Ovary (tissue), 7 donors: ENCODE measurements at regions not wholly inside any gene's neighbourhood (a gene's known extent, or its start where the extent isn't known, plus 50 kb on each side); places are given as distances from the start of the nearest gene placed in this dataset.

ENCODE experiments used
- DNase-seq, 5 donors: peaks; one replicate each; pipeline ENCODE4 v3.0.0-alpha.2; 2019 to 2020
- H3K27ac ChIP-seq, 2 donors: fragments of 200-600 bp; one replicate each; pipeline versions ENCODE4 v1.5.1 to v1.8.0; 2019 to 2022
- H3K27me3 ChIP-seq: fragments of 200-600 bp; one replicate; pipeline ENCODE4 v1.8.0; 2022
- H3K36me3 ChIP-seq: fragments of 200-600 bp; sonication (generic); one replicate; pipeline ENCODE4 v1.5.1; 2019
- H3K4me1 ChIP-seq: one replicate; pipeline ENCODE4 v1.8.1; 2013; ENCODE audit warnings: mild to moderate bottlenecking, moderate library complexity; ENCODE audit not compliant: insufficient read depth
- H3K4me3 ChIP-seq: fragments of 200-600 bp; sonication (generic); one replicate; pipeline ENCODE4 v1.5.1; 2017
- H3K9me3 ChIP-seq, 2 donors: fragments of 200-600 bp in 1 of 2; sonication (generic) in 1 of 2; one replicate each; pipeline versions ENCODE4 v1.5.1 to v1.8.1; 2013 to 2019; ENCODE audit warnings: mild to moderate bottlenecking in 1 of 2, moderate library complexity in 1 of 2
- EP300 ChIP-seq: sonication (generic); formaldehyde crosslinking; IDR thresholded peaks from one replicate; pipeline ENCODE4 v1.6.1; 2017; ENCODE audit warnings: antibody characterized with exemption
- POLR2A ChIP-seq: fragments of 450-650 bp; IDR thresholded peaks from one replicate; pipeline ENCODE4 v1.6.1; 2017; ENCODE audit warnings: antibody characterized with exemption, mild to moderate bottlenecking, moderate library complexity
- WGBS, 3 donors: extraction: QIAGEN DNeasy Blood & Tissue Kit in 1 of 3; methylation state at CpG; one replicate each; pipeline versions ENCODE4 v1.1.5 to v1.1.7; 2013 to 2017; 5-methylcytosine and 5-hydroxymethylcytosine counted together
- intact Hi-C, 4 donors: fragments of 100-400 bp; cut with DNase I; formaldehyde crosslinking; loops; one replicate each; pipeline versions ENCODE4 v1.11.0 to v1.15.1; 2022 to 2023
- TF ChIP-seq, protein P1 (sequence below), 3 donors: fragments of 450-650 bp in 2 of 3; fragments of 200-600 bp in 1 of 3; IDR thresholded peaks; one replicate each; pipeline versions ENCODE4 v1.5.1 to v1.8.0; 2016 to 2022; ENCODE audit warnings: antibody characterized with exemption in 3 of 3, mild to moderate bottlenecking in 1 of 3
- donor health status: DM: no; HTN: no; CAD: no; lungs with moderate emphysema.
- donor health status: DM: no; HTN: no; CAD: no.
- donor health status: Bipolar disorder and iron deficiency.
- donor health status: DM: no; HTN: no; CAD: no.
- donor health status: DM: yes; HTN: yes; CAD: no.

DNA sequence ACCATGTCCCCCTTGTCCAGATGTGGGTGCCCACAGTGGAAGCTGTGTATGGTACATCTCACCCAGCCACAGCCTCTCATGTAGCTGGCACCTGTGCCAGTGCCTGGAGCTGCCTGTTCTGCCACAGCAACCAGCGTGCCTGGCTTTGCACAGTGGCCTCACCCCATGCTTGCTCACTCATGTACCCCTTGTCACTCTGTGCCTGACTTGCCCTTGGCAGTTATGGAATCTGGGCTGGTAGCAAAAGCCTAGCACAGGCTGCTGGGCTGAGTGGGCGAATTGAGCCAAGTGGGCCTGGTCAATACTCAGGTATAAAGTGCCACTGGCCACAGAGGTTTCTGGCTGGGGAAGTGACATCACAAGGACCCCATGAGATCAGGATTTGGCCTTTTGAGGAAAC lies 264.2 kb downstream of the INSC start:
- H3K4me1 ChIP-seq: no peaks in the 10 kb centered on the region
- H3K36me3 ChIP-seq: no peaks in the 10 kb centered on the region
- DNase-seq: no peak
- intact Hi-C loops: no loop called here
- H3K4me3 ChIP-seq: no peak overlapping the region
- H3K27me3 ChIP-seq: no peaks in the 10 kb centered on the region
- TF ChIP-seq, protein P1, sequence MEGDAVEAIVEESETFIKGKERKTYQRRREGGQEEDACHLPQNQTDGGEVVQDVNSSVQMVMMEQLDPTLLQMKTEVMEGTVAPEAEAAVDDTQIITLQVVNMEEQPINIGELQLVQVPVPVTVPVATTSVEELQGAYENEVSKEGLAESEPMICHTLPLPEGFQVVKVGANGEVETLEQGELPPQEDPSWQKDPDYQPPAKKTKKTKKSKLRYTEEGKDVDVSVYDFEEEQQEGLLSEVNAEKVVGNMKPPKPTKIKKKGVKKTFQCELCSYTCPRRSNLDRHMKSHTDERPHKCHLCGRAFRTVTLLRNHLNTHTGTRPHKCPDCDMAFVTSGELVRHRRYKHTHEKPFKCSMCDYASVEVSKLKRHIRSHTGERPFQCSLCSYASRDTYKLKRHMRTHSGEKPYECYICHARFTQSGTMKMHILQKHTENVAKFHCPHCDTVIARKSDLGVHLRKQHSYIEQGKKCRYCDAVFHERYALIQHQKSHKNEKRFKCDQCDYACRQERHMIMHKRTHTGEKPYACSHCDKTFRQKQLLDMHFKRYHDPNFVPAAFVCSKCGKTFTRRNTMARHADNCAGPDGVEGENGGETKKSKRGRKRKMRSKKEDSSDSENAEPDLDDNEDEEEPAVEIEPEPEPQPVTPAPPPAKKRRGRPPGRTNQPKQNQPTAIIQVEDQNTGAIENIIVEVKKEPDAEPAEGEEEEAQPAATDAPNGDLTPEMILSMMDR (IDR thresholded peaks at IDR 0.05): no peak
- TF ChIP-seq POLR2A (no peak), EP300 (no peak)
- no peak overlapping the region for H3K27ac ChIP-seq
- H3K9me3 ChIP-seq: no peaks in the 10 kb centered on the region
- WGBS, 3 donors: 82 to 100% (median 89%) methylated on average over 2 of the region's 2 CpGs

DNA sequence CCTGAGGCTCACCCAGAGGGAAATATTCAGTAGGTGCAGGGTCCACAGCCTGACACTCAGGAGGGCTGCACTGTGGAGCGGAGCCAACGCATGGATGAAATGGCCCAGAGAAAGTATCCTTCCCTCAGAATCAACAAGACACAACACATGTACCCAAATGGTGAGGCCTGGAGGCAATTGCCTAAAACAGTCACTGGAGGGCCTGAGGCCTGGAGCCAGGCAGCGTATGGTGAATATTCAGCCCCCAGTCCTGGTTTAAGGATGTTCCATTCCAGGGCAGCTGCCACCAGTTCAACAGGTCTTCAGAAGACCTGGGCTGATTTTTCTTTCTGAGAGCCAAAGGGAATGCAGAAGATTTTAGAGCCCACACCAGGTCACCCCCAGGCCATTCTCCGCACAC lies 264.8 kb downstream of the INSC start:
- DNase-seq: no peak
- no peaks in the 10 kb centered on the region for H3K9me3 ChIP-seq
- no peaks in the 10 kb centered on the region for H3K36me3 ChIP-seq
- TF ChIP-seq POLR2A: no peak
- no peak for TF ChIP-seq EP300
- TF ChIP-seq, protein P1 (IDR thresholded peaks at IDR 0.05): no peak
- no peaks in the 10 kb centered on the region for H3K4me1 ChIP-seq
- H3K4me3 ChIP-seq: no peak overlapping the region
- 73 to 94% (median 91%) methylated on average over 4 of the region's 4 CpGs for WGBS, 3 donors
- H3K27ac ChIP-seq: no peak overlapping the region
- H3K27me3 ChIP-seq: no peaks in the 10 kb centered on the region
- intact Hi-C loops: no loop called here

DNA sequence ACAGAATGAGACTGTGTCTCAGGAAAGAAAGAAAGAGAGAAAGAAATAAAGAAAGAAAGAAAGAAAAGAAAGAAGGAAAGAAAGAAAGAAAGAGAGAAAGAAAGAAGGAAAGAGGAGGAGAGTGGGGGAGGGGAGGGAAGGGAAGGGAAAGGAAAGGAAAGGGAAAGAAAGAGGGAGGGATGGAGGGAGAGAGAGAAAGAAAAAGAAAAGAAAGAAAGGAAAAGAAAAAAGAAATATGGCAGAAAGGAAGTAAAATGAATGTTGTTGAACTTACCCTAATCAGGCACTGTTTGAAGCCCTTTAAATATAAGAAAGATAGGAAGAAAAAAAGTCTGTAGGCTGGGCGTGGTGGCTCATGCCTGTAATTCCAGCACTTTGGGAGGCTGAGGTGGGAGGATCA lies 276.1 kb downstream of the INSC start:
- Histone ChIP-seq H3K4me1 (no peaks in the 10 kb centered on the region), H3K36me3 (no peaks in the 10 kb centered on the region), H3K4me3 (no peak overlapping the region), H3K9me3 (no peaks in the 10 kb centered on the region), H3K27ac (no peak overlapping the region), H3K27me3 (no peaks in the 10 kb centered on the region)
- WGBS, 3 donors: 30 to 62% (median 36%) methylated on average over 1 of the region's 1 CpG
- no peak for TF ChIP-seq EP300
- DNase-seq: no peak
- intact Hi-C loops: no loop called here

DNA sequence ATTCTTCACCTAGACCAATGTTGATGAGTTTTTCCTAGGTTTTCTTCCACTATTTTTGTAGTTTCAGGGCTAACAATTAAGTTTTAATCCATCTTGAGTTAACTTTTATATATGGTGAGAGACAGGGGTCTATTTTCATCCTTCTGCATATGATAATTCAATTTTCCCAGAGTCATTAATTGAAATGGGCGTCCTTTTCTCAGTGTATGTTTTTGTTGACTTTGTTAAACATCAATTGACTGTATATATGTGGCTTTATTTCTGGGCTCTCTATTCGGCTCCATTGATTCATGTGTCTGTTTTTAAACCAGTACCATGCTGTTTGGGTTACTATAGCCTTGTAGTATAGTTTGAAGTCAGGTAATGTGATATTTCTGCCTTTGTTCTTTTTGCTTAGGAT lies 282.1 kb downstream of the INSC start:
- no peak for DNase-seq
- Histone ChIP-seq H3K4me1 (no peaks in the 10 kb centered on the region), H3K4me3 (no peak overlapping the region), H3K9me3 (no peaks in the 10 kb centered on the region), H3K27ac (no peak overlapping the region), H3K27me3 (no peaks in the 10 kb centered on the region), H3K36me3 (no peaks in the 10 kb centered on the region)
- intact Hi-C loops: no loop called here
- TF ChIP-seq POLR2A: no peak
- TF ChIP-seq, protein P1 (IDR thresholded peaks at IDR 0.05): no peak
- TF ChIP-seq EP300: no peak
- 70 to 78% (median 71%) methylated on average over 2 of the region's 2 CpGs for WGBS, 3 donors

DNA sequence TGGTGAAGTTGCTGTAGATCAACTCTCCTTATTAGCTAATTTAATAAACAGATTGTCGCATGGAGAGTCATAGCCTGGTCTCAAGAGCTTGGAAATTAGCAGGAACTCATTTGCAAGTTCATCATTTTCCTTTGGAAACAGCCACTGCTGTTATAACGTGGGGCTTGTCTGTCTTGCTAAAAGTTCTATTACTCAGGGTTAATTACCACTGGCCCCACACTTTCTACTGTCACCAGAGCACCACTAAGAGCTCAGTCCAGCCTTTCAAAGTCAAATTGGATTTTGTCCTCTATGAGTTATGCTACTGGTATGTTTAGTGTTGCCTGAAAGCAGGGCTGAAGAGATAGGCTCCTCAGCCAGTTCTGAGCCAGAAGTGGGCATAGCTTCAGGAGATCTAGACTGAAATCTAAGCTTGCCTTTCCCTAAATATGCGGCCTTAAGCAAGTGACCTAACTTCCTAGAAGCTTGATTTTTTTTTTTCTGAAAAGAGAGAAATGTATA lies 292.2 kb downstream of the INSC start:
- H3K4me1 ChIP-seq: no peaks in the 10 kb centered on the region
- intact Hi-C loops: no loop called here
- H3K27ac ChIP-seq: no peak overlapping the region
- no peak overlapping the region for H3K4me3 ChIP-seq
- no peak for DNase-seq
- H3K9me3 ChIP-seq: no peaks in the 10 kb centered on the region
- WGBS, 3 donors: 67 to 79% (median 68%) methylated on average over 3 of the region's 3 CpGs
- no peaks in the 10 kb centered on the region for H3K36me3 ChIP-seq
- no peaks in the 10 kb centered on the region for H3K27me3 ChIP-seq
- no peak for TF ChIP-seq POLR2A
- TF ChIP-seq, protein P1 (IDR thresholded peaks at IDR 0.05): no peak
- no peak for TF ChIP-seq EP300
